Spleen (tissue), 11 donors: ENCODE measurements at regions not wholly inside any gene's neighbourhood (a gene's known extent, or its start where the extent isn't known, plus 50 kb on each side); places are given as distances from the start of the nearest gene placed in this dataset.
"Not testable (repeated sequence)": the region's sequence is repeated elsewhere in the genome, so short reads cannot be mapped to it uniquely, and the experiment has no call there.

ENCODE experiments used
- DNase-seq: peaks from one replicate; pipeline ENCODE4 v3.0.0-alpha.2; 2020
- H3K27ac ChIP-seq, 8 donors: fragments of 200-600 bp; sonication (generic) in 7 of 8; 1 replicate in 4 of 8; 2 replicates in 4 of 8; pipeline versions ENCODE4 v1.5.0 to v1.8.0; 2016 to 2021; ENCODE audit warnings: inconsistent platforms in 4 of 8, mild to moderate bottlenecking in 4 of 8, moderate library complexity in 1 of 8
- H3K27me3 ChIP-seq, 7 donors: fragments of 200-600 bp; sonication (generic) in 6 of 7; replicated peaks in 1 of 7; 1 replicate in 4 of 7; 2 replicates in 3 of 7; pipeline versions ENCODE4 v1.5.0 to v1.8.0; 2016 to 2021; ENCODE audit warnings: inconsistent platforms in 3 of 7, mild to moderate bottlenecking in 1 of 7
- H3K36me3 ChIP-seq, 6 donors: fragments of 200-600 bp; sonication (generic) in 5 of 6; 1 replicate in 4 of 6; 2 replicates in 2 of 6; pipeline versions ENCODE4 v1.5.0 to v1.8.0; 2016 to 2021; ENCODE audit warnings: inconsistent platforms in 2 of 6
- H3K4me1 ChIP-seq, 6 donors: fragments of 200-600 bp; sonication (generic) in 5 of 6; 1 replicate in 3 of 6; 2 replicates in 3 of 6; pipeline versions ENCODE4 v1.5.0 to v1.8.0; 2016 to 2021; ENCODE audit warnings: inconsistent platforms in 3 of 6
- H3K4me3 ChIP-seq, 8 donors: fragments of 200-600 bp; sonication (generic) in 7 of 8; 1 replicate in 4 of 8; 2 replicates in 4 of 8; pipeline versions ENCODE4 v1.5.0 to v1.8.0; 2016 to 2021; ENCODE audit warnings: inconsistent platforms in 4 of 8, mild to moderate bottlenecking in 4 of 8, moderate library complexity in 2 of 8
- H3K9me3 ChIP-seq, 8 donors: fragments of 200-600 bp; sonication (generic) in 7 of 8; 1 replicate in 4 of 8; 2 replicates in 4 of 8; pipeline versions ENCODE4 v1.5.0 to v1.8.0; 2016 to 2021; ENCODE audit warnings: inconsistent platforms in 4 of 8
- CTCF ChIP-seq, 11 experiments: fragments of 200-600 bp in 7 of 11; fragments of 450-650 bp in 4 of 11; sonication (generic) in 4 of 11; IDR thresholded peaks in 8 of 11; conservative IDR thresholded peaks in 3 of 11; 1 replicate in 7 of 11; 2 replicates in 4 of 11; pipeline versions ENCODE4 v1.4.0 to v1.8.0; 2016 to 2021; ENCODE audit warnings: antibody characterized with exemption in 11 of 11, inconsistent platforms in 4 of 11, mild to moderate bottlenecking in 1 of 11
- POLR2A ChIP-seq, 3 donors: fragments of 450-650 bp; IDR thresholded peaks; one replicate each; pipeline ENCODE4 v1.5.1; 2017; ENCODE audit warnings: antibody characterized with exemption in 3 of 3, mild to moderate bottlenecking in 1 of 3
- POLR2AphosphoS5 ChIP-seq, 3 donors: sonication (generic); formaldehyde crosslinking; IDR thresholded peaks; one replicate each; pipeline ENCODE4 v1.5.1; 2017; ENCODE audit warnings: antibody characterized with exemption in 3 of 3
- WGBS, 5 donors: extraction: QIAGEN DNeasy Blood & Tissue Kit in 3 of 5; methylation state at CpG; one replicate each; pipeline versions ENCODE4 v1.1.5 to v1.1.7; 2013 to 2018; 5-methylcytosine and 5-hydroxymethylcytosine counted together
- intact Hi-C: fragments of 100-400 bp; cut with DNase I; formaldehyde crosslinking; loops from one replicate; pipeline ENCODE4 v1.15.0; 2023; ENCODE audit warnings: low total_unique reads
- donor health status: healthy with polysubstance abuse.
- donor health status: DM: no; HTN: no; CAD: no; lungs with moderate emphysema.
- donor health status: DM: no; HTN: no; CAD: no.
- donor health status: Bipolar disorder and iron deficiency.
- donor health status: healthy.
- donor health status: DM: no; HTN: no; CAD: no.
- donor health status: DM: yes; HTN: yes; CAD: no.

- intact Hi-C loops, result no loop called here
- no peak overlapping the region for H3K27ac ChIP-seq
- no peaks in the 10 kb centered on the region for H3K9me3 ChIP-seq
- no peak overlapping the region for H3K4me3 ChIP-seq
- TF ChIP-seq CTCF (IDR thresholded peaks at IDR 0.05 in 8 of 11, conservative IDR thresholded peaks at IDR 0.05 in 3 of 11) (no peak), POLR2AphosphoS5 (IDR thresholded peaks at IDR 0.05) (no peak), POLR2A (IDR thresholded peaks at IDR 0.05) (no peak)
- no peaks in the 10 kb centered on the region for H3K36me3 ChIP-seq
- no peaks in the 10 kb centered on the region for H3K27me3 ChIP-seq
- DNase-seq, result no peak
- H3K4me1 ChIP-seq, result no peaks in the 10 kb centered on the region
Observed at GRCh38 chr14:38929416-38929815, 173.6 kb downstream of the SEC23A start.

- DNase-seq, H3K27me3 ChIP-seq, H3K4me3 ChIP-seq, intact Hi-C loops, H3K4me1 ChIP-seq, H3K36me3 ChIP-seq, H3K27ac ChIP-seq: not testable (repeated sequence)
- H3K9me3 ChIP-seq, result peaks cover 0 to 11% (median 2%) of the 10 kb centered on the region in 8 donors
- WGBS, 5 donors, result 89 to 96% (median 92%) methylated on average over 11 of the region's 11 CpGs
Observed at GRCh38 chr14:38921893-38922292, 181.1 kb downstream of the SEC23A start.

- Histone ChIP-seq H3K9me3 (peaks cover 0 to 14% (median 2%) of the 10 kb centered on the region in 8 donors), H3K4me3 (no peak overlapping the region), H3K4me1 (peaks cover 0 to 3% (median 0%) of the 10 kb centered on the region in 6 donors), H3K36me3 (no peaks in the 10 kb centered on the region), H3K27me3 (peaks cover 0 to 6% (median 0%) of the 10 kb centered on the region in 7 donors), H3K27ac (no peak overlapping the region)
- 65 to 86% (median 78%) methylated on average over 1 of the region's 1 CpG for WGBS, 5 donors
- TF ChIP-seq POLR2AphosphoS5 (IDR thresholded peaks at IDR 0.05), result no peak
- TF ChIP-seq POLR2A (IDR thresholded peaks at IDR 0.05), result no peak
- TF ChIP-seq CTCF (IDR thresholded peaks at IDR 0.05 in 8 of 11, conservative IDR thresholded peaks at IDR 0.05 in 3 of 11), result no peak
- intact Hi-C loops, result no loop called here
- no peak for DNase-seq
Observed at GRCh38 chr14:38915125-38915524, 187.9 kb downstream of the SEC23A start.

- peak overlapping the region in 2 of 8 donors; percentile 10 to 40 for H3K27ac ChIP-seq
- intact Hi-C loops, result no loop called here
- H3K4me3 ChIP-seq, result no peak overlapping the region
- H3K4me1 ChIP-seq, result peaks cover 0 to 3% (median 0%) of the 10 kb centered on the region in 6 donors
- TF ChIP-seq CTCF (IDR thresholded peaks at IDR 0.05 in 8 of 11, conservative IDR thresholded peaks at IDR 0.05 in 3 of 11) (no peak), POLR2AphosphoS5 (IDR thresholded peaks at IDR 0.05) (no peak), POLR2A (IDR thresholded peaks at IDR 0.05) (no peak)
- no peaks in the 10 kb centered on the region for H3K36me3 ChIP-seq
- WGBS, 5 donors, result 0 to 3% (median 0%) methylated on average over 1 of the region's 1 CpG
- no peaks in the 10 kb centered on the region for H3K9me3 ChIP-seq
- peaks cover 0 to 6% (median 0%) of the 10 kb centered on the region in 7 donors for H3K27me3 ChIP-seq
- no peak for DNase-seq
Observed at GRCh38 chr14:38910092-38910491, 192.9 kb downstream of the SEC23A start.

- intact Hi-C loops, result no loop called here
- no peak for DNase-seq
- TF ChIP-seq CTCF (IDR thresholded peaks at IDR 0.05 in 8 of 11, conservative IDR thresholded peaks at IDR 0.05 in 3 of 11) (no peak), POLR2AphosphoS5 (IDR thresholded peaks at IDR 0.05) (no peak), POLR2A (IDR thresholded peaks at IDR 0.05) (no peak)
Observed at GRCh38 chr14:38904959-38905358, 198.1 kb downstream of the SEC23A start.

More at GRCh38 chr14:38904959-38905358, 198.1 kb downstream of the SEC23A start:
- Histone ChIP-seq H3K9me3 (no peaks in the 10 kb centered on the region), H3K4me3 (no peak overlapping the region), H3K36me3 (no peaks in the 10 kb centered on the region), H3K27ac (no peak overlapping the region), H3K4me1 (no peaks in the 10 kb centered on the region), H3K27me3 (peaks cover 0 to 5% (median 0%) of the 10 kb centered on the region in 7 donors)
